MCF 10A (cell line): ENCODE measurements at regions not wholly inside any gene's neighbourhood (a gene's known extent, or its start where the extent isn't known, plus 50 kb on each side); places are given as distances from the start of the nearest gene placed in this dataset.

Experiments
- BruUV-seq: library from RNA; stranded (reverse); fragments of 400-500 nt; replicated peaks from 2 replicates; lab custom pipeline; 2021; lab: Mats Ljungman, UMichigan
- CTCF ChIA-PET: fragments of 300-600 bp; sonication (Branson Sonifier 250); formaldehyde crosslinking; extraction: SDS; loops from one replicate; lab custom pipeline; 2021; ENCODE audit warnings: antibody characterized with exemption, inconsistent platforms; lab: Yijun Ruan, JAX
- POLR2A ChIA-PET: fragments of 300-600, 350-650 bp; sonication (Branson Sonifier 250); formaldehyde crosslinking; extraction: SDS; loops from one replicate; lab custom pipeline; 2020; ENCODE audit warnings: antibody characterized with exemption, inconsistent platforms; lab: Yijun Ruan, JAX
- DNase-seq: peaks from one replicate; pipeline ENCODE4 v3.0.0-alpha.2; 2018; ENCODE audit not compliant: unreplicated experiment
- H3K27ac Mint-ChIP-seq: one replicate; pipeline ENCODE4 v1.8.0; 2022; ENCODE audit warnings: mild to moderate bottlenecking, low read depth, mixed read lengths; ENCODE audit not compliant: unreplicated experiment
- H3K27me3 Mint-ChIP-seq: one replicate; pipeline ENCODE4 v1.8.0; 2022; ENCODE audit warnings: mixed read lengths; ENCODE audit not compliant: insufficient read depth, unreplicated experiment
- H3K36me3 Mint-ChIP-seq: one replicate; pipeline ENCODE4 v1.8.0; 2022; ENCODE audit warnings: mild to moderate bottlenecking, moderate library complexity, mixed read lengths; ENCODE audit not compliant: insufficient read depth, unreplicated experiment
- H3K4me1 Mint-ChIP-seq: one replicate; pipeline ENCODE4 v1.8.0; 2022; ENCODE audit warnings: mixed read lengths; ENCODE audit not compliant: insufficient read depth, unreplicated experiment
- H3K4me3 Mint-ChIP-seq: one replicate; pipeline ENCODE4 v1.8.0; 2022; ENCODE audit warnings: mild to moderate bottlenecking, moderate library complexity, mixed read lengths; ENCODE audit not compliant: unreplicated experiment
- H3K9me3 Mint-ChIP-seq: one replicate; pipeline ENCODE4 v1.8.0; 2022; ENCODE audit warnings: mixed read lengths; ENCODE audit not compliant: unreplicated experiment
- CTCF ChIP-seq: fragments of 200-600 bp; IDR thresholded peaks from one replicate; pipeline ENCODE4 v1.8.0; 2022; ENCODE audit warnings: antibody characterized with exemption, mild to moderate bottlenecking; ENCODE audit not compliant: unreplicated experiment
- intact Hi-C: fragments of 100-400 bp; cut with micrococcal nuclease; formaldehyde crosslinking; loops from 2 replicates; pipeline ENCODE4 v1.14.1; 2022

DNA sequence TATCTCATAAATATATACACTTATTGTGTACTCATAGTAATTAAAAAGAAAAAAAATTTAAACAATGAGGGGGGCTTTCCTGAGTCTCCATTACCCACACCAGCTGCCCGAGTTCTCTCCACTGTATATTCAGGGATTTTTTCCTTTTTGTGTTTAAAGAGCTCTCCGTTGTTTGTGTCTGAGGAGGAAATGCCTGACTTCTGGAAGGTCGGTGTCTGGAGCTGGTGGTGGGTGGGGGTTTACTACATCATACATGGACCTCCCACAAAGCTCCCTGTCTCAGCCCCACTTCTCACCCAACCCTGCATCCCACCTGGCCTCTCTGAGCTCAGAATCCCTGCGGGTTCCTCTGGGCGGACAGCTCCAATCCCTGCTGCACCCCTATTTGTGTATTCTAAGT lies 64.1 kb upstream of the ETV3 start:
- no peak for TF ChIP-seq CTCF
- ChIA-PET POLR2A (no interaction called here), CTCF (interaction anchor here (0.7 to 1.2 kb wide), 4 partner anchors 8 to 393 kb away, joined by 3 to 4 read pairs (median 3); no protein-coding TSS in a partner anchor)
- H3K4me1 Mint-ChIP-seq = no peaks in the 10 kb centered on the region
- intact Hi-C loops = no loop called here
- H3K4me3 Mint-ChIP-seq = no peak overlapping the region
- DNase-seq = no peak
- H3K27me3 Mint-ChIP-seq = peaks cover 49% of the 10 kb centered on the region
- BruUV-seq = no TSS peak
- H3K27ac Mint-ChIP-seq = no peak overlapping the region
- H3K9me3 Mint-ChIP-seq = no peaks in the 10 kb centered on the region
- no peaks in the 10 kb centered on the region for H3K36me3 Mint-ChIP-seq

DNA sequence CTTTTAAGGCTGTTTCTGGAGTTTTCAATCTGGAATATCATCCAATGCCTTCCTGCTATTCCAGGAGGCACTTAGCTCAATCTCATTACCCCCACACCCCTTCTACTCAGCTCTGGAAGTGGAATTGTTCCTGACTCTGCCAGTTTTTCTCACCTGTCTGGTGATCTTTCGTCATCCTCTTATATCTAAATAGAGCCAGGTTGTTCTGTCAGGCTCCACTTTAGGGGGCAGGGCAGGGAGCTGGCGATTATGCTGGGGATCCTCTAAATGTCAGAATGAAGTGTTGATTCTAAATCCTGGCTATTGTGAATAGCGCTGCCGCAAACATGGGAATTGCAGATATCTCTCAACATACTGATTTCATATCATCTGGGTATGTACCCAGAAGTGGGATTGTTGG lies 63.6 kb upstream of the ETV3 start:
- POLR2A ChIA-PET = no interaction called here
- Mint-ChIP-seq H3K4me1 (no peaks in the 10 kb centered on the region), H3K9me3 (no peaks in the 10 kb centered on the region), H3K36me3 (no peaks in the 10 kb centered on the region), H3K27ac (no peak overlapping the region), H3K27me3 (peaks cover 49% of the 10 kb centered on the region), H3K4me3 (no peak overlapping the region)
- BruUV-seq = no TSS peak
- CTCF ChIA-PET = interaction anchor here (0.7 to 1.2 kb wide), 3 partner anchors 10 to 394 kb away, joined by 3 to 4 read pairs (median 3); no protein-coding TSS in a partner anchor
- intact Hi-C loops = no loop called here
- no peak for TF ChIP-seq CTCF
- no peak for DNase-seq

- no peak overlapping the region for H3K27ac Mint-ChIP-seq
- no TSS peak for BruUV-seq
- peaks cover 49% of the 10 kb centered on the region for H3K27me3 Mint-ChIP-seq
- ChIA-PET CTCF (interaction anchor here (0.6 to 0.7 kb wide), 2 partner anchors 13 to 60 kb away, joined by 3 read pairs; no protein-coding TSS in a partner anchor), POLR2A (interaction anchor here (1.0 kb wide), 1 partner anchor 294 kb away, joined by 4 read pairs; no protein-coding TSS in a partner anchor)
- no peaks in the 10 kb centered on the region for H3K36me3 Mint-ChIP-seq
- no peak for DNase-seq
- intact Hi-C loops = no loop called here
- H3K4me3 Mint-ChIP-seq = no peak overlapping the region
- no peaks in the 10 kb centered on the region for H3K4me1 Mint-ChIP-seq
- no peaks in the 10 kb centered on the region for H3K9me3 Mint-ChIP-seq
- no peak for TF ChIP-seq CTCF
Measured at GRCh38 chr1:157200451-157200850, 62.3 kb upstream of the ETV3 start.

GRCh38 chr1:157199421-157199755 lies 61.2 kb upstream of the ETV3 start:
- intact Hi-C loops = loop anchor here (10.0 kb wide), 1 partner anchor 115 kb away; no protein-coding TSS in a partner anchor
- ChIA-PET CTCF (interaction anchor here (0.6 to 9.5 kb wide), 5 partner anchors 10 to 306 kb away, joined by 3 to 75 read pairs (median 5); no protein-coding TSS in a partner anchor), POLR2A (interaction anchor here (1.0 kb wide), 1 partner anchor 295 kb away, joined by 4 read pairs; no protein-coding TSS in a partner anchor)
- DNase-seq = no peak
- no peak for TF ChIP-seq CTCF
- Mint-ChIP-seq H3K27ac (no peak overlapping the region), H3K27me3 (peaks cover 40% of the 10 kb centered on the region), H3K36me3 (no peaks in the 10 kb centered on the region), H3K4me3 (no peak overlapping the region), H3K4me1 (no peaks in the 10 kb centered on the region), H3K9me3 (no peaks in the 10 kb centered on the region)
- BruUV-seq = no TSS peak
